ENCODE measurements at regions not wholly inside any gene's neighbourhood (a gene's known extent, or its start where the extent isn't known, plus 50 kb on each side); places are given as distances from the start of the nearest gene placed in this dataset.

DNA sequence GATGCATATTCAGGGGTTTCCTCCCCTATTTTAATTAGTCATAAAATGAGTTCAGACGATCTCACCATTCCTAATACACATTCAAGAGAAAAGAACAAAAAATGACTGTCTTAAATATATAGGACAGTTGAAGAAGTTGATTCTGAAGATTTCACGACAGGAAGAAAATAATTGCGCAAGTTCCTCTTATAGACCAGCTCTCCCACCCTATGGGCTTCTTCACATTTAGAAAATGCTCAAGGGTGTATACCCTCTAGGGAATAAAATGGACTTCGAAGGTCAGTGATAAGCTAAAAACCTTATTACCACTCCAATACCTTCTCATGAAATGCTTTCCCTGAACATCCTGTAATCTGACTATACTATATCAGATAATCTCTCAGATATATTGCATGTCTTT lies 149.2 kb upstream of the TEX13C start:
- Histone ChIP-seq H3K27ac (ENCODE audit: low read depth in 1 of 3, low read length in 2 of 3) (no peak overlapping the region), H3K27me3 (ENCODE audit: control insufficient read depth in 3 of 3, insufficient read depth in 3 of 3, low read length in 3 of 3) (no peaks in the 10 kb centered on the region), H3K9me3 (ENCODE audit: control insufficient read depth in 2 of 2, insufficient read depth in 1 of 2, low read depth in 1 of 2, low read length in 1 of 2) (no peaks in the 10 kb centered on the region), H3K4me3 (ENCODE audit: low read depth in 1 of 3, low read length in 3 of 3) (no peak overlapping the region), H3K36me3 (ENCODE audit: control insufficient read depth in 3 of 3, insufficient read depth in 2 of 3, low read depth in 1 of 3, low read length in 3 of 3) (no peaks in the 10 kb centered on the region), H3K4me1 (ENCODE audit: control insufficient read depth in 3 of 3, insufficient read depth in 2 of 3, low read depth in 1 of 3, low read length in 2 of 3) (no peaks in the 10 kb centered on the region)
- WGBS, 3 donors: 70 to 79% (median 78%) methylated on average over 4 of the region's 4 CpGs
- FAIRE-seq (no peak), DNase-seq (no peak)

DNA sequence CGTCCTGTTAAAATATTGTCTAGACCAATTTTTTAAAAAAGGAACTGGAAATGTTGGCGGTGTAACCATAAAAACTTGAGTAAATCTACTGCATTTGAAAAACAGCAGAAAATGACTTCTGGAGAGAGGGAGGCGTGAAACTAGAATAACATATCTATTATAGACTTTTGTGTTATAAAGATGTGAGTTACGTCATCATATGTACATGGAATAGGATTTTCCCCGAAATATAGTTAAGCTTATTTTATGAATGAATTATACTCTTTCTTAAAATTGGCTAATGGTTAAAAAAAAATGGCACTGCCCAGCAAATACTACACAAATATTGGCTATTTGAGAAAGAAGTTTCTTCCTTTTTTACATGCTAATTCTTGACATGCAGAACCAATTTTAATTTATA lies 147.1 kb upstream of the TEX13C start:
- H3K9me3 ChIP-seq (ENCODE audit: control insufficient read depth in 2 of 2, insufficient read depth in 1 of 2, low read depth in 1 of 2, low read length in 1 of 2): no peaks in the 10 kb centered on the region
- H3K4me3 ChIP-seq (ENCODE audit: low read depth in 1 of 3, low read length in 3 of 3): no peak overlapping the region
- WGBS, 3 donors: 73 to 88% (median 81%) methylated on average over 5 of the region's 5 CpGs
- H3K27me3 ChIP-seq (ENCODE audit: control insufficient read depth in 3 of 3, insufficient read depth in 3 of 3, low read length in 3 of 3): no peaks in the 10 kb centered on the region
- H3K27ac ChIP-seq (ENCODE audit: low read depth in 1 of 3, low read length in 2 of 3): no peak overlapping the region
- H3K36me3 ChIP-seq (ENCODE audit: control insufficient read depth in 3 of 3, insufficient read depth in 2 of 3, low read depth in 1 of 3, low read length in 3 of 3): no peaks in the 10 kb centered on the region
- DNase-seq (no peak), FAIRE-seq (no peak)
- H3K4me1 ChIP-seq (ENCODE audit: control insufficient read depth in 3 of 3, insufficient read depth in 2 of 3, low read depth in 1 of 3, low read length in 2 of 3): no peaks in the 10 kb centered on the region

DNA sequence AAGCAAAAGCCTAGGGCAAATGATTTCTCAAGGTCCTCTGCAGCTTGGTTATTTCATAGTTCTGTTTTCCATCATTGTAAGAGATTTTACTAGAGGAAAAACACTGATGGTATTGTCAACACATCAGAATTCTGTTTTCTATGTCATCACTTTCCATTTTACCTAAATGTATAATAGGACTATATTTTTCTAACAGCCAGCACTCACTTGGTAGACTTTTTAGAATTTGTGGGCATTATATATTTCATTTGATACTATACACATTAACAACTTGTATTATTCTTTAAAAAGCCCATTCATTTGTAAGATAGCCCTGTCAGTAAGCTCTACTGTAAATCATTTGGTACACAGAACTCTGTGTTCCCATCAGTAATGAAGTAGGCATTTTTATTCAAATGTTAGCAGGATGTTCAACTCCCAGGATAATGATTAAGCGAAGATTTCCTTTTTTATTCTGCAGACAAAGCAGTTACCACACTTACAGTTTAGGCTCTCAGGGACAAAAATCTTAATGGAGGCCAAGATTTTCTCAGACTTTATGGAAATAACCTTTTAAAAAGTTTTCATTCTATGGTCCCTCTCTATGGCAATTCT lies 143.6 kb upstream of the TEX13C start:
- H3K27me3 ChIP-seq (ENCODE audit: control insufficient read depth in 3 of 3, insufficient read depth in 3 of 3, low read length in 3 of 3): no peaks in the 10 kb centered on the region
- no peaks in the 10 kb centered on the region for H3K9me3 ChIP-seq (ENCODE audit: control insufficient read depth in 2 of 2, insufficient read depth in 1 of 2, low read depth in 1 of 2, low read length in 1 of 2)
- no peak overlapping the region for H3K27ac ChIP-seq (ENCODE audit: low read depth in 1 of 3, low read length in 2 of 3)
- FAIRE-seq (no peak), DNase-seq (no peak)
- H3K36me3 ChIP-seq (ENCODE audit: control insufficient read depth in 3 of 3, insufficient read depth in 2 of 3, low read depth in 1 of 3, low read length in 3 of 3): no peaks in the 10 kb centered on the region
- no peak overlapping the region for H3K4me3 ChIP-seq (ENCODE audit: low read depth in 1 of 3, low read length in 3 of 3)
- no peaks in the 10 kb centered on the region for H3K4me1 ChIP-seq (ENCODE audit: control insufficient read depth in 3 of 3, insufficient read depth in 2 of 3, low read depth in 1 of 3, low read length in 2 of 3)
- 0% methylated on average over 1 of the region's 1 CpG for WGBS, 3 donors

DNA sequence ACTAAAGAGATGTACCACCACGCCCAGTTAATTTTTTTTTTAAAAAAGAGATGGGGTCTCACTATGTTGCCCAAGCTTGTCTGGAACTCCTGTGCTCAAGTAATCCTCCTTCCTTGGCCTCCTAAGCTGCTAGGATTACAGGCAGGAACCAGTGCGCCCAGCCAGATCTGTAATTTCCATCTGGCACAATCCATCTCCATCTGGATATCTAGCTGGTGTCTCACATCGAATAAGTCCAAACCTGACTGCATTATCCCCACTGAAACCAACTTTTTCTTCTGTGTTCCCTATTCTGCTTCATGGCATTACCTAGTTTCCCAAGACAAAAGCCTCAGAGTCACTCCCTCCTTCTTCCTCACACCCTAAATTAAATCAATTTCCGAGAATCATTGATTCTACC lies 125.8 kb upstream of the TEX13C start:
- no peaks in the 10 kb centered on the region for H3K9me3 ChIP-seq (ENCODE audit: control insufficient read depth in 2 of 2, insufficient read depth in 1 of 2, low read depth in 1 of 2, low read length in 1 of 2)
- H3K36me3 ChIP-seq (ENCODE audit: control insufficient read depth in 3 of 3, insufficient read depth in 2 of 3, low read depth in 1 of 3, low read length in 3 of 3): no peaks in the 10 kb centered on the region
- FAIRE-seq: no peak
- no peak overlapping the region for H3K4me3 ChIP-seq (ENCODE audit: low read depth in 1 of 3, low read length in 3 of 3)
- H3K27me3 ChIP-seq (ENCODE audit: control insufficient read depth in 3 of 3, insufficient read depth in 3 of 3, low read length in 3 of 3): no peaks in the 10 kb centered on the region
- DNase-seq: no peak
- H3K27ac ChIP-seq (ENCODE audit: low read depth in 1 of 3, low read length in 2 of 3): no peak overlapping the region
- WGBS, 3 donors: 73 to 88% (median 74%) methylated on average over 4 of the region's 4 CpGs
- H3K4me1 ChIP-seq (ENCODE audit: control insufficient read depth in 3 of 3, insufficient read depth in 2 of 3, low read depth in 1 of 3, low read length in 2 of 3): no peaks in the 10 kb centered on the region

DNA sequence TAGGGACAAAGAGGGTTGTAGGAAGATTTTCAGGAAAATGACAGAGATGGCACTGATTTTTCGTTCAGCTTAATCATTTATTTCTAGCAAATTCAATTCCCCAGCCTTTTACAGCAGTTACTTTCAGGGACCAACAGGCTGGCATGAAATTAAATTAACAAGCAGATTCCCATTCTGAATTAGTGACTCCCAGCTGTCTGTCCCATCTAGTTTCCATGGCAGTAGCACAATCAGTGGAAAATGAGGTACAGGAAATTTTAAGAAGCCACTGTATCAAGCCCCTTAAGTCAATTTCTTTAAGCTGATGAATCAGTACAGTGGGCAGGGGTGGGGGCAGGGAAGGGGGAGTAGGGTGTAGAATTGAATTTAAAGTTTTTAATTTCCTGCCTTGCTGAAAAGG lies 121.1 kb upstream of the TEX13C start:
- H3K4me1 ChIP-seq (ENCODE audit: control insufficient read depth in 3 of 3, insufficient read depth in 2 of 3, low read depth in 1 of 3, low read length in 2 of 3): no peaks in the 10 kb centered on the region
- no peaks in the 10 kb centered on the region for H3K9me3 ChIP-seq (ENCODE audit: control insufficient read depth in 2 of 2, insufficient read depth in 1 of 2, low read depth in 1 of 2, low read length in 1 of 2)
- no peaks in the 10 kb centered on the region for H3K36me3 ChIP-seq (ENCODE audit: control insufficient read depth in 3 of 3, insufficient read depth in 2 of 3, low read depth in 1 of 3, low read length in 3 of 3)
- H3K27me3 ChIP-seq (ENCODE audit: control insufficient read depth in 3 of 3, insufficient read depth in 3 of 3, low read length in 3 of 3): peaks cover 0 to 17% (median 0%) of the 10 kb centered on the region in 3 donors
- FAIRE-seq (no peak), DNase-seq (no peak)
- 19 to 56% (median 21%) methylated on average over 1 of the region's 1 CpG for WGBS, 3 donors
- H3K4me3 ChIP-seq (ENCODE audit: low read depth in 1 of 3, low read length in 3 of 3): no peak overlapping the region
- no peak overlapping the region for H3K27ac ChIP-seq (ENCODE audit: low read depth in 1 of 3, low read length in 2 of 3)

DNA sequence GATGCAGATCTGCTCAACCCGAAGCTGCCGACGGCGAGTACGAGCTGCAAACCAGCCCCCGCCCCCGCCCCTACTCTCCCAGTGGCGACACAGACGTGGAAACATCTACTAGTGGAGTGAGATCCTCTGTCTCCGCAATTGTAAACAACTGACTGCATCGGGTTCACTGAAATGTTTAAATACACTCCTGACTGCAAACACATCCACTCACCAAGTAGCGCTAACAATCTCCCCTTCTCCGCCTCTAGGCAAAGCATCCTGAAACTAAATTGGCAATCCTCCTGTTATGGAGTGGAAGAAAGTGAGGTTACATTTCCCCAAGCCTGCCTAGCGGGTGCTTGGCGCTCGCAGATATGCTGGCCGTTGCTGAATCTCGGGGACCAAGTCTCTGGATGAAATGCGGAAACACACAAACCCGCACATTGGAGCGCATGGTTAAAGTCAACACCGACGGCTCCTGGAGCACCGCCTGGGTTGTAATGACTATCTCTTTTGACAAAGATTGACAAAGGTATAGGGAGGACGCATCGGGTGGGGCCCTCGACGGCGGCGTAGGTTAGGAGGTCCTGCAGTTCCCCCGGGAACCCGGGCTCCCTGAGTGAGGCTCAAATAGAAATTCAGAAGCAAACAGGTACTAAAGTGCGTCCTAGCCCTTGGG lies 117.0 kb upstream of the TEX13C start:
- 1 to 36% (median 11%) methylated on average over 33 of the region's 33 CpGs for WGBS, 3 donors
- no peak for FAIRE-seq
- no peaks in the 10 kb centered on the region for H3K4me1 ChIP-seq (ENCODE audit: control insufficient read depth in 3 of 3, insufficient read depth in 2 of 3, low read depth in 1 of 3, low read length in 2 of 3)
- peaks cover 0 to 37% (median 0%) of the 10 kb centered on the region in 3 donors for H3K27me3 ChIP-seq (ENCODE audit: control insufficient read depth in 3 of 3, insufficient read depth in 3 of 3, low read length in 3 of 3)
- peak in 1 of 2 donors; percentile 8 for DNase-seq
- H3K36me3 ChIP-seq (ENCODE audit: control insufficient read depth in 3 of 3, insufficient read depth in 2 of 3, low read depth in 1 of 3, low read length in 3 of 3): no peaks in the 10 kb centered on the region
- peak overlapping the region in 1 of 3 donors; percentile 35 for H3K4me3 ChIP-seq (ENCODE audit: low read depth in 1 of 3, low read length in 3 of 3)
- H3K27ac ChIP-seq (ENCODE audit: low read depth in 1 of 3, low read length in 2 of 3): no peak overlapping the region
- H3K9me3 ChIP-seq (ENCODE audit: control insufficient read depth in 2 of 2, insufficient read depth in 1 of 2, low read depth in 1 of 2, low read length in 1 of 2): no peaks in the 10 kb centered on the region

DNA sequence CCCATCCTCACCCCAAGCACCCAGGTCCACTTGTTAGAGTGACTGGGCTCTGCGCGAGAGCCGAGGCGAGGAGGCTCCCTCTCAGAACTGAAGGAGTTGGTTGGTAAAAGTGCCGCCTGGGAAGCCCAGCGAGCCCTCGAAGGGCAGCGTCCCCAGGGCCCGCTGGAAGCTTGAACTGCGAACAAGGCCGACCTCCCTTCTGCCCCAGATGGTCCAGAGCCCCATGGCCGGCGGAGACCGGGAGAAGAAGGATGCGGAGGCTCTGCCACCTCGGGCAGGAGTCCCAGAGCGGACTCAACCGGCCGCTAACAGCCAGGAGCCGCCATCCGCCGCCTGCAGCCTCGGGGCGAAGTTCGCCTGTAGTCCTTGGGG lies 116.3 kb upstream of the TEX13C start:
- Histone ChIP-seq H3K27ac (ENCODE audit: low read depth in 1 of 3, low read length in 2 of 3) (no peak overlapping the region), H3K9me3 (ENCODE audit: control insufficient read depth in 2 of 2, insufficient read depth in 1 of 2, low read depth in 1 of 2, low read length in 1 of 2) (no peaks in the 10 kb centered on the region), H3K4me1 (ENCODE audit: control insufficient read depth in 3 of 3, insufficient read depth in 2 of 3, low read depth in 1 of 3, low read length in 2 of 3) (no peaks in the 10 kb centered on the region), H3K27me3 (ENCODE audit: control insufficient read depth in 3 of 3, insufficient read depth in 3 of 3, low read length in 3 of 3) (peaks cover 0 to 37% (median 0%) of the 10 kb centered on the region in 3 donors), H3K36me3 (ENCODE audit: control insufficient read depth in 3 of 3, insufficient read depth in 2 of 3, low read depth in 1 of 3, low read length in 3 of 3) (no peaks in the 10 kb centered on the region), H3K4me3 (ENCODE audit: low read depth in 1 of 3, low read length in 3 of 3) (peak overlapping the region in 1 of 3 donors; percentile 35)
- no peak for FAIRE-seq
- WGBS, 3 donors: 3 to 29% (median 21%) methylated on average over 10 to 25 of the region's 25 CpGs
- DNase-seq: peak in 1 of 2 donors; percentile 34

DNA sequence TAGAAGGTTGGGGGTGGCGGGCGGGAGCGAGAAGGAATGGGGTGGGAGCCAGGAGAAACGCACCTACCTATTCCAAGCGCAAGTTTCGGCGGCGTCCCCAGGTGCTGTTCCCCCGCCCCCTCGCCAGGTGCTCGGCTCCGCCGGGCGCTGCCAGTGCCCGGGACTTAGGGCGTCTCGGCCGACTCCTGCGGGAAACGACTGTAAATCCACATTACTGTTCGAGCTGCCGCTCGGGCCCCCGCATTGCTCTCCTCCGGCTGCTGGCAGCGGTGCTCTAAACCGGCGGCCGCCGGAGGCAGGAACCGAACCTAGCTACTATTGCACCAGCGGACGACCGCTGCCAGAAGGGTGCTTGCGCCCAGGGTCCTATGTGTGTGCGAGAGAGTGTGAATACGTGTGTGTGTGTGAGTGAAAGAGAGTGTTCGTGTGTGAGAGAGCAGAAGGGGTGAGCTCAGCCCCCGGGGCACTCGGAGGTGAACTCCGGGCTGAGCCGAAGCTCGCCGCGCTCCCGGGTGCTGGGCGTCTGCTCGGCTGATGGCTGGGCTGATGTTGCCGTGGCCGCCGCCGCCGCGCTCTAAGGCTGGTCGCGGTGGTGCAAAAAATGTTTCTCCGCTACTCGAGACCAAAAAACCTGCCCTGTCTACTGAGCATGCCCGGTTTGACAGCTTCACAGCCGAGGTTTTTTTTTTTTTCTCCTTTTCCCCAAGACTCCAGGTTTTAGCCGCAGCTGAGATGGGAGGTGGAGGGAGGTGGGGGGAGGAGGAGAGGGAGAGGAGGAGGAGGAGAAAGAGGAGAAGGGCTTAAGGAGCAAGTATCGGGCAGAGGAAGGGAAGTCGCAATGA lies 115.7 kb upstream of the TEX13C start:
- 1 to 35% (median 14%) methylated on average over 20 to 63 of the region's 63 CpGs for WGBS, 3 donors
- Histone ChIP-seq H3K36me3 (ENCODE audit: control insufficient read depth in 3 of 3, insufficient read depth in 2 of 3, low read depth in 1 of 3, low read length in 3 of 3) (no peaks in the 10 kb centered on the region), H3K27ac (ENCODE audit: low read depth in 1 of 3, low read length in 2 of 3) (no peak overlapping the region), H3K27me3 (ENCODE audit: control insufficient read depth in 3 of 3, insufficient read depth in 3 of 3, low read length in 3 of 3) (peaks cover 0 to 37% (median 0%) of the 10 kb centered on the region in 3 donors), H3K9me3 (ENCODE audit: control insufficient read depth in 2 of 2, insufficient read depth in 1 of 2, low read depth in 1 of 2, low read length in 1 of 2) (no peaks in the 10 kb centered on the region), H3K4me1 (ENCODE audit: control insufficient read depth in 3 of 3, insufficient read depth in 2 of 3, low read depth in 1 of 3, low read length in 2 of 3) (no peaks in the 10 kb centered on the region), H3K4me3 (ENCODE audit: low read depth in 1 of 3, low read length in 3 of 3) (peak overlapping the region in 1 of 3 donors; percentile 35)
- DNase-seq: peak in 1 of 2 donors; percentile 31
- no peak for FAIRE-seq
